OCI-LY3 (cell line): ENCODE measurements at regions not wholly inside any gene's neighbourhood (a gene's known extent, or its start where the extent isn't known, plus 50 kb on each side); places are given as distances from the start of the nearest gene placed in this dataset.
"Not testable (repeated sequence)": the region's sequence is repeated elsewhere in the genome, so short reads cannot be mapped to it uniquely, and the experiment has no call there.

Experiments
- H2AFZ ChIP-seq: fragments of 200-600, 300-600 bp; shearing (Covaris generic); 2 replicates; pipeline ENCODE4 v1.6.0; 2014; ENCODE audit warnings: antibody characterized with exemption, low read depth, low read length
- H3K27ac ChIP-seq: fragments of 200-600, 300-600 bp; sonication (generic); 2 replicates; pipeline ENCODE4 v1.5.1; 2014; ENCODE audit warnings: mild to moderate bottlenecking, low read length, moderate library complexity, mixed read lengths
- H3K27me3 ChIP-seq: fragments of 200-600, 300-600 bp; sonication (generic); 2 replicates; pipeline ENCODE4 v1.6.1; 2014; ENCODE audit warnings: low read depth, low read length, mixed read lengths
- H3K36me3 ChIP-seq: fragments of 200-600, 300-600 bp; sonication (generic); replicated peaks from 2 replicates; pipeline ENCODE3; 2014; ENCODE audit warnings: low read depth, low read length, mixed read lengths
- H3K4me1 ChIP-seq: fragments of 300-600, 200-600 bp; sonication (generic); 2 replicates; pipeline ENCODE4 v1.6.1; 2014; ENCODE audit warnings: low read length, mixed read lengths
- H3K4me2 ChIP-seq: fragments of 200-600, 300-600 bp; sonication (generic); 2 replicates; pipeline ENCODE4 v1.6.1; 2014; ENCODE audit warnings: low read length, mixed read lengths
- H3K4me3 ChIP-seq: fragments of 300-600, 200-600 bp; sonication (generic); 2 replicates; pipeline ENCODE4 v1.5.1; 2014; ENCODE audit warnings: antibody characterized with exemption, mild to moderate bottlenecking, low read length, moderate library complexity
- H3K79me2 ChIP-seq: fragments of 300-600, 200-600 bp; shearing (Covaris generic); 2 replicates; pipeline ENCODE4 v1.6.1; 2014; ENCODE audit warnings: mild to moderate bottlenecking, low read length, mixed read lengths
- H3K9ac ChIP-seq: fragments of 300-600, 200-600 bp; shearing (Covaris generic); 2 replicates; pipeline ENCODE4 v1.6.0; 2014; ENCODE audit warnings: mild to moderate bottlenecking, low read length, moderate library complexity
- H3K9me3 ChIP-seq: fragments of 200-600, 300-600 bp; shearing (Covaris generic); 2 replicates; pipeline ENCODE4 v1.6.1; 2014; ENCODE audit warnings: low read length, mixed read lengths; ENCODE audit not compliant: insufficient read depth
- H4K20me1 ChIP-seq: fragments of 200-600, 300-600 bp; sonication (generic); 2 replicates; pipeline ENCODE4 v1.6.1; 2016; ENCODE audit warnings: low read length, mixed read lengths; ENCODE audit not compliant: insufficient read depth
- CTCF ChIP-seq: fragments of 200-600, 300-600 bp; sonication (generic); IDR thresholded peaks from 2 replicates; pipeline ENCODE4 v1.5.1; 2014; ENCODE audit warnings: antibody characterized with exemption, low read length, low read depth
- EZH2phosphoT487 ChIP-seq: fragments of 200-600 bp; shearing (Covaris generic); IDR thresholded peaks from 2 replicates; pipeline ENCODE4 v1.6.1; 2018; ENCODE audit warnings: antibody characterized with exemption, mixed run types, low read depth

DNA sequence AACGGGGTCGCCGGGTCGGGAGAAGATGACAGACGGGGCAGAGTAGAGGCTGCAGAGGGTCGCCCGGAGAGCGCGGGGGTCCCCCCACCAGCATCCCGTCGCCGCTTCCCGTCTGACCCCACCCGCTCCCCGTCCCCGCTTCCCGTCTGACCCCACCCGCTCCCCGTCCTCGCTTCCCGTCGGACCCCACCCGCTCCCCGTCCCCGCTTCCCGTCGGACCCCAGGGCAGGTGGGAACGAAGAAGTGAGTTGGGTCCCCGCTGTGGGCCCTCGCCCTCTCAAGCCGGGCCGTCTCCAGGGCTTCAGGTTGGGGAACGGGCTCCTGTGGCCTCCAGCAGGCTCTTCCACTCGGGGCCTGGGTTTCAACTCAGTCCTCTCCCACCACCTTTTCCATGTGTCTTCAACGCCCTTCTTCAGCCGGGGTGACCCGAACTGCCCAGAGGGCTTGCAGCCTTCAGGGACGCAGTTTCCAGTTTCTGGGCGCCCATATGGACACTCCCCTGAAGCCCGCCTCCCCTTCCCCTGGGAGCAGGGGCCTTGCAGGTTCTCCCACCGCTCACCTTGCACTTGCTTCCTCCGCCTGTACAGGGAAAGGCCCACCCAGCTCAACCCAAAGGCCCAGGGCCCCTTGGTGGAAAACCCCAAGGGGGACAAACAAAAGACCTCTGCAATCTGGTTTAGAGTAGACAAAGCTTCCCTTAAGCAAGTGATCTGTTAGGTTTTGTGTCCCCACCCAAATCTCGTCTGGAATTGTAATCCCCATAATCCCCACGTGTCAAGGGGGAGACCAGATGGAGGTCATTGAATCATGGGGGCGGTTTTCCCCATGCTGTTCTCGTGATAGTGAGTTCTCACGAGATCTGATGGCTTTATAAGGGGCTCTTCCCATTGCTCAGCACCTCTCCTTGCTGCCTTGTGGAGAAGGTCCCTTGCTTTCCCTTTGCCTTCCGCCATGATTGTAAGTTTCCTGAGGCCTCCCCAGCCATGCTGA, 66.5 kb downstream of the TNFAIP2 start:
- H4K20me1 ChIP-seq, result no peaks in the 10 kb centered on the region
- no peaks in the 10 kb centered on the region for H3K27me3 ChIP-seq
- no peak overlapping the region for H3K4me3 ChIP-seq
- H3K9me3 ChIP-seq, result no peaks in the 10 kb centered on the region
- H3K36me3 ChIP-seq, result no peaks in the 10 kb centered on the region
- H2AFZ ChIP-seq, result no peak overlapping the region
- no peak overlapping the region for H3K4me2 ChIP-seq
- no peak overlapping the region for H3K9ac ChIP-seq
- no peak for TF ChIP-seq CTCF
- TF ChIP-seq EZH2phosphoT487, result no peak
- H3K79me2 ChIP-seq, result no peaks in the 10 kb centered on the region
- H3K4me1 ChIP-seq, result peaks cover 12% of the 10 kb centered on the region
- H3K27ac ChIP-seq, result no peak overlapping the region

DNA sequence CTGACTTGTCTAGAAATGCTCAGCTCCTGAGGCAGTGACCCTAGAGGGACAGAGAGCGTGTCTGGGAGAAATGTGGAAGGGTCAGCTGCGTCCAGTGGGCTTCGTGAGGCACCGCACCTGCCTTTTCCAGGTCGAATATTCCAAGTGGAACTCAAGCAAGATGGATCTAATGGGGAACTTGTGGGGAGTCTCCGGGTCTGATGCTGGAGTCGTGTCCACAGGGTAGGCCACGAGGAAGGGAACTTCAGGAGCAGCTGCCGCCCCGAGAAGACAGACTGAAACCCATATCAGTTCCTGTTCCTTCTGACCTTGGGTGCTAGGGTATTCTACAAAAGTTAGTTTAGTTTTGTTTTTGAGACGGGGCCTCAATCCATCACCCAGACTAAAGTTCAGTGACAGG, 67.5 kb downstream of the TNFAIP2 start:
- TF ChIP-seq EZH2phosphoT487 (no peak), CTCF (no peak)
- Histone ChIP-seq H3K4me1 (peaks cover 12% of the 10 kb centered on the region), H3K27ac (peak overlapping the region; percentile 11; the same call in 1 of the 2 replicates), H3K9ac (no peak overlapping the region), H3K27me3 (no peaks in the 10 kb centered on the region), H3K4me2 (peak overlapping the region; percentile 53), H2AFZ (no peak overlapping the region), H4K20me1 (no peaks in the 10 kb centered on the region), H3K36me3 (no peaks in the 10 kb centered on the region), H3K79me2 (no peaks in the 10 kb centered on the region), H3K4me3 (0 out of 2 replicates have a peak overlapping the region, but pooled peaks have one; percentile 12), H3K9me3 (no peaks in the 10 kb centered on the region)

DNA sequence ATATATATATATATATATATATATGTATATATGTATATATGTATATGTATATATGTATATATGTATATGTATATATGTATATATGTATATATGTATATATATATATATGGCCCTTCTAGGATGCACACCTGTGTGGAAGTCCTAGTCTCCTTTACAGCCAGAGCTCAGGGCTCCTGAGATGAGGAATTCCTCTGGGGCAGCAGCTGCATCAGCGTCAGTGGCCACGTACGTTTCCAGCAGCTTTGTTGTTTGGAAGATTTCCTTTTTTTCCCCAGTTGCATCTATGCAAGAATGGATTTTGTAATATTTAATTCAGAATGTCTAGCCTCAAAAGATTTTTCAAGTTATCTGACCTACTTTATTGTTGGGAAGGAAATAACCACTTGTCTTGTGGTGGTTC, 68.6 kb downstream of the TNFAIP2 start:
- no peaks in the 10 kb centered on the region for H3K79me2 ChIP-seq
- no peak overlapping the region for H3K9ac ChIP-seq
- no peaks in the 10 kb centered on the region for H3K9me3 ChIP-seq
- no peak overlapping the region for H3K4me2 ChIP-seq
- no peak overlapping the region for H3K27ac ChIP-seq
- no peaks in the 10 kb centered on the region for H3K27me3 ChIP-seq
- H4K20me1 ChIP-seq, result no peaks in the 10 kb centered on the region
- H3K36me3 ChIP-seq, result no peaks in the 10 kb centered on the region
- H3K4me3 ChIP-seq, result no peak overlapping the region
- H3K4me1 ChIP-seq, result peaks cover 12% of the 10 kb centered on the region
- TF ChIP-seq EZH2phosphoT487 (no peak), CTCF (no peak)
- H2AFZ ChIP-seq, result no peak overlapping the region

DNA sequence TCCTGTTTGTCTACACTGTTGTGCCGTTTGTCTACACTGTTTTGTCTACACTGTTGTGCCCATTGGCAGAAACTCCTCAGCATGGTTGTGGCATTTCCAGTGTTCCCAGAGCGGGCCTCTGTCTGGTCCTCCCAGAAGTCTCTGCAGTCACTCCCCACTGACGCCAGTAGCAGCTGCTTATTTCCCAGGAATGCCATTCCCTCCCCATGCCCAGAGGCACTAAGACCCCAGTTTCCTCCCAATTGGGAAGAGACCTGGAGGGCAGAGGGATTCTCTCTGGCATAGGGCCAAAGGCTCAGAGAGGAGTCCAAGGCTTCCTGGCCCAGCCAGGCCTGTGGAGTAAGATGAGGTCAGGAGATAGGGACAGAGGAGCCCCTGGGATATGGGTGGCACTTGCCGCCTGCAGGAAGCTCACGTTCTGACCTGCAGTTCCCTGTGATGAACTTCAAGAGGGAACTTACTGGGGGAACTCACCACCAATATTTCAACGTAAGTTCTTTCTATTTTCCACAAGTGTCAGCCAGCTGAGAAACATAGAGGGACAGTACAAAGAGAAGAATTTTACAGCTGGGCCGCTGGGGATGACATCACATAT, 69.1 kb downstream of the TNFAIP2 start:
- Histone ChIP-seq H4K20me1 (no peaks in the 10 kb centered on the region), H3K9ac (no peak overlapping the region), H3K27ac (no peak overlapping the region), H3K4me2 (no peak overlapping the region), H3K79me2 (no peaks in the 10 kb centered on the region), H3K36me3 (no peaks in the 10 kb centered on the region), H3K4me3 (no peak overlapping the region), H3K9me3 (no peaks in the 10 kb centered on the region), H3K27me3 (no peaks in the 10 kb centered on the region), H3K4me1 (peaks cover 12% of the 10 kb centered on the region), H2AFZ (no peak overlapping the region)
- no peak for TF ChIP-seq EZH2phosphoT487
- TF ChIP-seq CTCF, result no peak

GRCh38 chr14:103192861-103193260, 69.6 kb downstream of the TNFAIP2 start:
- not testable (repeated sequence) for H3K79me2 ChIP-seq, H3K27me3 ChIP-seq, H3K4me2 ChIP-seq, H3K9me3 ChIP-seq, H3K36me3 ChIP-seq, H3K27ac ChIP-seq, H3K4me3 ChIP-seq, H3K9ac ChIP-seq, H4K20me1 ChIP-seq, H2AFZ ChIP-seq
- H3K4me1 ChIP-seq, result peaks cover 12% of the 10 kb centered on the region

- not testable (repeated sequence) for H3K27ac ChIP-seq, H3K9me3 ChIP-seq, H3K27me3 ChIP-seq, H2AFZ ChIP-seq, H3K4me2 ChIP-seq, H3K4me3 ChIP-seq, H4K20me1 ChIP-seq, H3K36me3 ChIP-seq, H3K9ac ChIP-seq, H3K79me2 ChIP-seq
- H3K4me1 ChIP-seq, result peaks cover 12% of the 10 kb centered on the region
These were observed 70.2 kb downstream of the TNFAIP2 start for GRCh38 chr14:103193491-103193890.
